ENCODE measurements at regions not wholly inside any gene's neighbourhood (a gene's known extent, or its start where the extent isn't known, plus 50 kb on each side); places are given as distances from the start of the nearest gene placed in this dataset.

DNA sequence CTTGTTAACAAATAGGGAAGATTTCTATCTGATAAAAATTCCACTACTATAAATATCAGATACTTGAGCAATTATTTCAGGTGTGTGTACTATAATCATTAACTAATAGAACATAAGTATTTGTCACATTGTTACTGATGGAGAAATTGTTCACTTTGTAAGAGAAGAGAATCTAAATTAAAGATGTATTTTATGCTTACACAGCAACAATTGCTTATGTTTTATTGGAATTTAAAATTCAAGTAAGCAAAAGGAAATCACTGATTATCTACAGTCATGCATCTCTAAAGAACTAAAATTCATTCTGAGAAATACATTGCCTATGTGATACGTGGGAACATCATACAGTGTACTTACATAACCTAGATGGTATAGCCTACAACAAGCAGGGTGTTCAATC, 1590.8 kb downstream of the GRIK2 start:
- TF ChIP-seq, protein P1, sequence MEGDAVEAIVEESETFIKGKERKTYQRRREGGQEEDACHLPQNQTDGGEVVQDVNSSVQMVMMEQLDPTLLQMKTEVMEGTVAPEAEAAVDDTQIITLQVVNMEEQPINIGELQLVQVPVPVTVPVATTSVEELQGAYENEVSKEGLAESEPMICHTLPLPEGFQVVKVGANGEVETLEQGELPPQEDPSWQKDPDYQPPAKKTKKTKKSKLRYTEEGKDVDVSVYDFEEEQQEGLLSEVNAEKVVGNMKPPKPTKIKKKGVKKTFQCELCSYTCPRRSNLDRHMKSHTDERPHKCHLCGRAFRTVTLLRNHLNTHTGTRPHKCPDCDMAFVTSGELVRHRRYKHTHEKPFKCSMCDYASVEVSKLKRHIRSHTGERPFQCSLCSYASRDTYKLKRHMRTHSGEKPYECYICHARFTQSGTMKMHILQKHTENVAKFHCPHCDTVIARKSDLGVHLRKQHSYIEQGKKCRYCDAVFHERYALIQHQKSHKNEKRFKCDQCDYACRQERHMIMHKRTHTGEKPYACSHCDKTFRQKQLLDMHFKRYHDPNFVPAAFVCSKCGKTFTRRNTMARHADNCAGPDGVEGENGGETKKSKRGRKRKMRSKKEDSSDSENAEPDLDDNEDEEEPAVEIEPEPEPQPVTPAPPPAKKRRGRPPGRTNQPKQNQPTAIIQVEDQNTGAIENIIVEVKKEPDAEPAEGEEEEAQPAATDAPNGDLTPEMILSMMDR (IDR thresholded peaks at IDR 0.05; ENCODE audit: extremely low read depth in 1 of 2, insufficient read depth in 1 of 2, low read depth in 1 of 2, low read length in 2 of 2) = no peak
- no peak for TF ChIP-seq POLR2A (IDR thresholded peaks at IDR 0.05; ENCODE audit: low read depth, low read length)
- TF ChIP-seq POLR2AphosphoS5 (IDR thresholded peaks at IDR 0.05; ENCODE audit: insufficient read depth, low read depth, low read length) = no peak
- TF ChIP-seq EZH2 (IDR thresholded peaks at IDR 0.05; ENCODE audit: borderline replicate concordance, low read depth, low read length, severe bottlenecking) = no peak
- no peak for TF ChIP-seq MYC (IDR thresholded peaks at IDR 0.05; ENCODE audit: low read depth, low read length)
- no peak for TF ChIP-seq GATA2 (IDR thresholded peaks at IDR 0.05; ENCODE audit: insufficient read depth, insufficient read length, low read depth, low read length)
- TF ChIP-seq, protein P2, sequence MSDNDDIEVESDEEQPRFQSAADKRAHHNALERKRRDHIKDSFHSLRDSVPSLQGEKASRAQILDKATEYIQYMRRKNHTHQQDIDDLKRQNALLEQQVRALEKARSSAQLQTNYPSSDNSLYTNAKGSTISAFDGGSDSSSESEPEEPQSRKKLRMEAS (IDR thresholded peaks at IDR 0.05; ENCODE audit: insufficient read depth, insufficient read length) = no peak

Measured in endothelial cell of umbilical vein (primary cell).